GM19452 (cell line): ENCODE measurements at regions not wholly inside any gene's neighbourhood (a gene's known extent, or its start where the extent isn't known, plus 50 kb on each side); places are given as distances from the start of the nearest gene placed in this dataset.
"Not testable (repeated sequence)": the region's sequence is repeated elsewhere in the genome, so short reads cannot be mapped to it uniquely, and the experiment has no call there.

Experiments
- ATAC-seq: cut with Tn5 transposase; IDR thresholded peaks from one replicate; pipeline ENCODE4 v1.9.1; 2021; ENCODE audit not compliant: unreplicated experiment

DNA sequence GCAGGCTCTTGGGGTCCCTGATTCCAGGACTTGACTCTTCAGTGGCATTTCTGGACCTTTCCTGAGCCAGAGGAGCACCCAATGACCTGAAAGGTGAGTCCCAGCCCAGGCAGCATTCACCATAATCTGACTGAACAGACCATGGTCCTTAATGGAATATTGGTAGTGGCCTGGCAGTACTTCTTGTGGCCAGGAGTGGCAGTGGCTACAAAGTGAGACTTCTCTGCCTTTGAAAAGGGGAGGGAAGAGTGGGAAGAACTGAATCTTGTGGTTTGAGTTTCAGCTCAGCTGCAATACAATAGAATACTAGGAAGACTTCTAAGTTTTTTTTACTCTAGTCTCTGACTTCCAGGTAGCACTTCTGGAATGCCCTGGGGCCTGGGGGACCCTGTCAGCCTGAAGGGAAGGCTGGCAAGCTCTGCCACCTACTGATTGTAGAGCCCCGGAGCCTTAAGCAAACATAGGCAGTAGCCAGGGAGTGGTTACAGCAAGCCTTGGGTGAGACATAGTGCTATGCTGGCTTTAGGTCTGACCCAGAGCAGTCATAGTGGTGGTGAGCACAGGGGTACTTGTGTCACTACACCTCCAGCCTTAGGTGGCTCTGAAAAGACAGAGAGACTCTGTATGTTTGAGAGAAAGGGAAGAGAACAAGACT is 674.2 kb upstream of the MANEA start:
- no peak for ATAC-seq

DNA sequence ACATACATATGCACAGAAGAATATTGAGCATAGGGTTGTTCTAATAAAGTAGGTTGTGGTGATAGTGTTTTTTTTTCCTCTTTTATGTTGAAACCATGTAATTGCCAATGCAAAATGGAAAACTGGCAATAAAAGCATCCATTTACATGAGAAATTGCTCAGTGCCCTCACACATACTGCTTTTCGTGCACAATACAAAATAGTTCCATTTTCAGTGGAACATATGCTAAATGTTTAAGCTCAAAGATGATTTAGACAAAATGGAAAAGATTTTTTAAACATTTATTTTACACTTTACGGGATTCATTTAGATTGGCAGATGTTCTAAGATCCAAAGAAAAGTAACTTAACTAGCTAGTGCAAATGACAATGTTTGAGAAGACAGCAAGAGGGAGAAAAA is 678.1 kb upstream of the MANEA start:
- ATAC-seq: no peak

DNA sequence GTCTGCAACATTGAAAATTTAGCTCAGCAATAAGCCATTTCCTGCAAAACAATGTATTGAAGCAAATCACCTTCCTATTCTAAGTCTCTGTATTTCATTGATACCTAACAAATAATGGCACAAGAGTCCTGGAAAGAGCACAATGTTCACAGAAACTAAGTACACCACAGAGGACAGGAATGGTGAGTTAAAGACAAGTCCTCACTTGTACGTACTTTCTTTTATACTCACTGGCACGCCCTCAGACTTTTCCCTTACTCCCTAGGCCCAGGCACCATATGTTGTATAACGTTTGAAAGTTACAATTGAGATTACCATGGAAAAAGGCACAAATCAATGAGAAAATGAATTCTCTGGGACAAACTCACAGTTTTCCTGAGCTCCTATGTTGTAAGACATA is 683.0 kb upstream of the MANEA start:
- no peak for ATAC-seq

DNA sequence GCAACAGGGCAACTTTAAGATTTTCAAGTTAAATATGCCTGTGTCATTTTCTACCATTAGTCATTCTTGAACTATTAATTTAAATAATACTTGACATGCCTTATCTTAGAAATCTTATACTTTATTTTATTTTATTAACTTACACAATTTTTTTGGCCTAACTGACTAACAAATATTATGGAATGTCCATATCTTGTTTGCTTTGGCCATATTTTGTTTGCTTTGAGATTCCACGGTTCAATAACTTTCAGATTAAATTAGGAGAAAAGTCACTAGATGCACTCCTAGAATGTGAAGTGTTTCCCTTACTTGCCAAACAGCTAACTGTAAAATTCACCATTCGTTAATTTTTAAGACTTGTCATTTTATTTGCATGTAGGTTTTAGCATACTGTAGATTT is 684.0 kb upstream of the MANEA start:
- no peak for ATAC-seq

DNA sequence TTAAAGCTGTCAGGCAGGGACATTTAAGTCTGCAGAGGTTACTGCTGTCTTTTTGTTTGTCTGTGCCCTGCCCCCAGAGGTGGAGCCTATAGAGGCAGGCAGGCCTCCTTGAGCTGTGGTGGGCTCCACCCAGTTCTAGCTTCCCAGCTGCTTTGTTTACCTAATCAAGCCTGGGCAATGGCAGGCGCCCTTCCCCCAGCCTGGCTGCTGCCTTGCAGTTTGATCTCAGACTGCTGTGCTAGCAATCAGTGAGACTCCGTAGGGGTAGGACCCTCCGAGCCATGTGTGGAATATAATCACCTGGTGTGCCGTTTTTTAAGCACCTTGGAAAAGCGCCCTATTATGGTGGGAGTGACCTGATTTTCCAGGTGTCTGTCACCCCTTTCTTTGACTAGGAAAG is 703.5 kb upstream of the MANEA start:
- ATAC-seq: not testable (repeated sequence)

DNA sequence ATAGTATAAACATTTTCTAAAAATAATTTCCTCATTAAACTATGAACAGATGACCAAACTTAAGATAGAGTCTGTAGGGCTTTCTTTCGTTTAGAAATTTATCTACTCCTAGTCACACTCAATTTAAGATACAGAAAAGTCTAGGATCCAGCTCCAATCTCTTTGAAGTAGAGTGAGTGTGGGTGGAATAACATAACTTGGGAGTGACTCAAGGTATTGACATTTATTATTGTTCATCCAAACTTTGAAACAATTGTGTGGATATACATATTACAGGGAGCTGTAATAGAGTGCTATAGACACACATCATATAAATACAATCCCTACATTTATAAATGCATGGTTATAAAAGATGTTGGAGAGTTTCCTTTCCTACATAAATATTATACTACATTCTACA is 715.2 kb upstream of the MANEA start:
- ATAC-seq: no peak

DNA sequence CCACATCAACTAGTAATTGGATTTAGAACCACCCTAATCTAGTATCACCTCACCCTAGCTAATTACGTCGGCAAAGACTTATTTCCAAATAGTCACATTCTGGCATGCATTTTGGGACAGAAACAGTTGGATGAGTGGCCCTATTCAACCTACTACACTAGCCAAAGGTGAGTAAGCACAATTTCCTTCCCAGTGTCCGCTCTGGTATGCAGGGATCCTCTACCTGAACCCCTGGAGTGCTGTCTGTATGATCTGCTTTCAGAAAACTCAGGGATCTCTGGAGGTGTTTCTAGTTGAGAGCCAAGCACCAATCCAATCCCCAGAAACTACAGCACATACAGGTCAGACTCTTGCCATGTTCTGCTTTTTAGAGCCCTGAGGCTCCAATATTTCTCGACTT is 717.4 kb upstream of the MANEA start:
- ATAC-seq: no peak

DNA sequence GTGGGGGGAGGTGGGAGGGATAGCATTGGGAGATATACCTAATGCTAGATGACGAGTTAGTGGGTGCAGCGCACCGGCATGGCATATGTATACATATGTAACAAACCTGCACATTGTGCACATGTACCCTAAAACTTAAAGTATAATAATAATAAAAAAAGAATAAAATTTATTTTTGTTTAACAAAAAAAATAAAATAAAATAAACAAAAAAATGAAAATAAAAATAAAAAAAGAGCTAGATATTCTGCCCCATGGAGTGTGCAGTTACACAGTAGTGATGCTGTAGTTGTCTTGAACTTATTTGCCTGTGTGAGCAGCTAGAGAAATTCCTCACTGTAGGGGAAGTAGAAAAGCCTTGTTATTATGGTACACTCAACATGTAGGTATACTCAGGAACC is 720.3 kb upstream of the MANEA start:
- ATAC-seq: not testable (repeated sequence)

DNA sequence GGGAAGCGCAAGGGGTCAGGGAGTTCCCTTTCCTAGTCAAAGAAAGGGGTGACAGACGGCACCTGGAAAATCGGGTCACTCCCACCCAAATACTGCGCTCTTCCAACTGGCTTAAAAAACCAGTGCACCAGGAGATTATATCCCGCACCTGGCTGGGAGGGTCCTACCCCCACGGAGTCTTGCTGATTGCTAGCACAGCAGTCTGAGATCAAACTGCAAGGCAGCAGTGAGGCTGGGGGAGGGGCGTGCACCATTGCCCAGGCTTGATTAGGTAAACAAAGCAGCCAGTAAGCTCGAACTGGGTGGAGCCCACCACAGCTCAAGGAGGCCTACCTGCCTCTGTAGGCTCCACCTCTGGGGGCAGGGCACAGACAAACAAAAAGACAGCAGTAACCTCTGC is 726.0 kb upstream of the MANEA start:
- not testable (repeated sequence) for ATAC-seq

DNA sequence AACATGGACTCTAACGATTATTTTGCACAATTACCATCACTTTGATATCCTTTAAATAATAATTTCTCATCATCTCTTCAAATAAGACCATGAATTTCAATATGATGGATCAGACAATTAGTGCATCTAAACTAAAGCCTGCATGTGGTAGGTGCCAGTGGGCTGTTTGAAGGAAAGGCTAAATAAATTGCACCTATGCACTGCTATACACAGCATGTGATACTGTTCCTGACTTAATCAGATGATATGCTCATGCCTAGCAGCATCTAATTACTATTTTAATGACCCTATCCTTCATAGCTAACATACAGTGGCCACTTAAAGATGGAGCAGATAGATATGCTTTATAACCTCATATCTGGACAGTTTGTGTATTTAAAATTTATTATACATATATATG is 731.6 kb upstream of the MANEA start:
- ATAC-seq: no peak

DNA sequence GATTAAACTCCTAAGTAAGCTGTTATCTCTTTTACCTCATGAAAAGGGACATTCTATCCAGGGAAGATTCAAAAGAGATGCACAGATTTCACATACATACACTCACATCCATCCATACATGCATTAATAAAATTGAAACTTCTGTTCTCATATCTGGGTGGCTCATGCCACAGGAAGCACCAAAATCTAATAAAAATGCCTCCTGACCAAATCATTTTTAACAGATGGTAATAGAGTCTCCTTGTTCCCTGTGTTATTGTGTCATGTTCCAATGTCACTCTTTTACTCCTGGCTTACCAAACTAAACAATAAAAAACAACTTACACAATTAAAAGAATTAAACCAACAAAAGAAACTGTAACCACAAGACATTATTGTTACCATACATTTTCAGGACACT is 742.1 kb upstream of the MANEA start:
- ATAC-seq: no peak

DNA sequence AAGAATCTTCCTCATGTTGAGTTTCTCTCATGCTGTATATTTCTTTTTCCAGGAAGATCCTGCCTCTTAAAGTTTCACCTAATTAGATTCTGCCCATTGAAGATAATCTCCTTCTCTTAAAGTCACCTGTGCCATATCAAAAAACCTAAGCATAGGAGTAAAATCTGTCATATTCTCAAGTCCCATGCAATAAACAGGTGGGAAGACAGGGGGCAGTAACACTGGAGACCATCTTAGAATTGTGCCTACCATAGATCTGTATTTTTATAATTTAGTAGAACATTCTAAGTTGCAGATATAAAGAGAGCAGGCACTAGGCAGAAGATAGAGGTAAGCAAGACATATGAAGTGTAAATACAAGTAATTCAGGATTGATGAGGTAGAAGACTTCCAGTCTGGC is 763.5 kb upstream of the MANEA start:
- no peak for ATAC-seq

DNA sequence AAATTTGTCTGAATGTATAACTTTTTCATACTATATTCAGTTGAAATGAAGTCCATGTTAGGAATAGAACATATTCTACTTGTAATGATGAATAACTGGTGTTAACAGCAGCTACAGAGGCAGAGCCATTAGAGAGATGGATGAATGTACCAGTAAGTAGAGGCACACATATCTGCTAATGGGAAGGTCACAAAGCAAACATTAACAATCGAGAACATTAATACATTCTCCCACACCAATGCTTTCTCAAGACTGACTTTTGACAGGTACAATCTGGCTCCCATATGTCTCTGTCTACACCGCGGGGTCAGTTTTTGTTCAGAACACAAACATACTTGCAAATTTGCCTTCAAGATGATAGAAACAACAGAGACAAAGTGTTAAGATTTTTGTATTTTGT is 776.0 kb upstream of the MANEA start:
- ATAC-seq: no peak

DNA sequence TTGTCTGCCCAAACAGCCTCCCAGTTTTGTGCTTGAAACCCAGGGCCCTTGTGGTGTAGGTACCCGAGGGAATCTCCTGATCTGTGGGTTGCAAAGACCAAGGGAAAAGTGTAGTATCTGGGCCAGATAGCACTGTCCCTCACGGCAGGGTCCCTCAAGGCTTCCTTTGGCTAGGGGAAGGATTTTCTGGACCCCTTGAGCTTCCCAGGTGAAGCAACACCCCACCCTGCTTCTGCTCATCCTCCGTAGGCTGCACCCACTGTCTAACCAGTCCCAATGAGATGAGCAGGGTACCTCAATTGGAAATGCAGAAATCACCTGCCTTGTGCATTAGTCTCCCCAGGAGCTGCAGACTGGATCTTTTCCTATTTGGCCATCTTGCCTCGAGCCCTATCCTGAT is 791.8 kb upstream of the MANEA start:
- ATAC-seq: no peak

DNA sequence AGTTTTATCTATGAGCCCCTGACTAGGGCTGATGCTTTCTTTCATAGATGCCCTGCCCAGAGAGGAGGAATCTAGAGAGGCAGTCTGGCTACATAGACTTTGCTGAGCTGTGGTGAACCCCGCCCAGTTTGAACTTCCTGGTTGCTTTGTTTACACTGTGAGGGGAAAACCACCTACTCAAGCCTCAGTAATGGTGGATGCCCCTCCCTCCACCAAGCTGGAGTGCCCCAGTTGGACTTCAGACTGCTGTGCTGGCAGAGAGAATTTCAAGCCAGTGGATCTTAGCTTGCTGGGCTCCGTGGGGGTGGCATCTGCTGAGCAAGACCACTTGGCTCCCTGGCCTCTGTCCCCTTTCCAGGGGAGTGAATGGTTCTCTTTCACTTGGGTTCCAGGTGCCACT is 792.3 kb upstream of the MANEA start:
- ATAC-seq: not testable (repeated sequence)

DNA sequence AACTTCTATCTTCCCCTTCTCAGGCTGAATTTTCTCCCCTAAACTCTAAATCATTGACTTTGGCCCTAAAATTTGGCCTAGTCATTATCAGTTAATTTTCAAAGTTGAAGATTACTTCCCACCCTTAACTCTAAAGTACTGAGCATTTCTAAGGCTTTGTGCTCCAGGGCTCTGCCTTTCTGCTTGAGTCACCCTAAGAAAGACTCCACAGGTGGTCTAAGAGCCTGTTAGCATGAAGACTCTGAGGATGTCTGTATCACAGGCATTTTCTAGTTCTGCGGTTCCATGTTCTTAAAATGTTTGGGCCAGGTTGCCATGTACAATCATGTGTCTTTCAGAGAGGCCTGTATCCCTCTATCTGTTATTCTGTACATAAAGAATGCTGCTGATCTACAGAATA is 808.1 kb upstream of the MANEA start:
- no peak for ATAC-seq

DNA sequence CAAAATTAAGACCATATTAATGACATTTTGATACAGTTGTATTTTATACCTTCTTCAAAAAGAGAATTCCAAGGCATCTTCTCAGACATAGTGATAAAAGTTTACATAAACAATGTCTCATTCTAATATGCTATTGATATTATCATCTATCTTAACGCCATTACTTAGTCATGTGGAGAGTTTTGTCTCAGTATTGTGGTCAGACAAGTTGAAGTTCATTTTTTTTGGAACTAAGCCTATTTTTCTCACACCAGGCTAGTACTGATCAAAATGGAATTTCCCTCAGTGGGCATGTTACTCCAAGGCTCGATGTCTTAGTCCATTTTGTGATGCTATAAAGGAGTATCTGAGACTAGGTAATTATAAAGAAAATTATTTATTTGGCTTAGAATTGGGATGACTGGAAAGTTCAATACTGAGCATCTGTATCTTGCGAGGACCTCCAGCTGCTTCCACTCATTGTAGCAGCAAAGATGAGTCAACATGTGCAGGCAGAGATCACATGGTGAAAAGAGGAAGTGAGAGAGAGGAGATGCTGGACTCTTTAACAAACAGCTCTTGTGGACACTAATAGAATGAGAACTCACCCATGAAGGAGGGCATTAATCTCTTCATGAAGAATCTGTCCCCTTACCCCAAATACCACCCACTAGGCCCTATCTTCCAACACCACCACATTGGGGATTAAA is 825.5 kb upstream of the MANEA start:
- ATAC-seq: peak; percentile 79

DNA sequence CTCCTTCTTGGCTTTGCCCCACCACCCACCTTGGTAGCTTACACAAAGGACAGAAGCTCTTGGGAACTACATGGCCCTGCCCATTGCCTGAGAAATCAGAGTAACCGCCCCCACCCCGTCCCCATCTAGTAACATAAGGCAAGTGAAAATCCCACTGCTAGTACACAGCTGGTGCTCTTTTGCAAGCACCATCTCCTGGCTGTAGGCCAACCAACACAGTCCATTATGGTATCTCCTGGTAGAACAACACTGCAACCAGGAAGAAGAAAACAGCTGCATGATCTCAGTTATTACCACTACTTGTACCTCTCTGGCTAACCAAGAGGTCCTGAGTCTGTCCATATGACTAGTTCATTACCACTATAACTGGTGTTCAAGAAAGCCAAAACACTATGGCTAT is 841.1 kb upstream of the MANEA start:
- ATAC-seq: no peak

DNA sequence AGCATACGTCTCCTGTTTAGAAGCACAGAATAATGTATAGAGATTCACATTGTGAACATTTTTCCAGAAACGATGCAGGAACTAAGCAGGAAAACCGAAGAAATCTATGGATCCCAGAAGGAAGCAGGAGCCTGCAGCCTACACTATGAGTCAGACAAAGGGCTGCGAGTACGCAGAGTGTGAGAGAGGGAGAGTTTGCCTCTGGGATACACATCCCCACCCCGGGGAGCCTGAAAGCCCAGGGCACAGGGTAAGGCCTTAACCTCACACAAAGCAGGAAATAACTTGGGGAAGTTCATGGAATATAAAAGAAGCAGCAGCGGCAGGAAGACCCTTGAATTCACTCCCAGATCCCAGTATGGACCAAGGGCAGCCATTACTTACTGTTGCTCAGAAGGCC is 842.1 kb upstream of the MANEA start:
- no peak for ATAC-seq

DNA sequence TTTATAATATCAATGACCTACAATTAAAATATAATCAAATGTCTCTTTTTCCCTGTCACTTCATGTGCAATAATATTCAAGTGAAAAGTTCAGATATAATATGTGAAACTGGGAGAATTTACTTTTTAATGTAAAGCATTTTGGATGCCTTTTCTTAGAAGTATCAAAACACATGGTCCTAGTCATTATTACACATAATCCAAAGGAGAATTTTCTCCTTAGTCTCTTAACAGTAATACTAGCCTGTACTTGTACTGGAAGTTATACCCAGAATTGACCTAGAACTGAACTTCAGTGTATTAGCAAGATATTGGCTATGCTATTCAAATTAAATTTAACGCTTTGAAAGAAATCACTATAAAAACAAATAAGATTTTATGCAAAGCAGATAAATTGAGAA is 842.6 kb upstream of the MANEA start:
- ATAC-seq: no peak

DNA sequence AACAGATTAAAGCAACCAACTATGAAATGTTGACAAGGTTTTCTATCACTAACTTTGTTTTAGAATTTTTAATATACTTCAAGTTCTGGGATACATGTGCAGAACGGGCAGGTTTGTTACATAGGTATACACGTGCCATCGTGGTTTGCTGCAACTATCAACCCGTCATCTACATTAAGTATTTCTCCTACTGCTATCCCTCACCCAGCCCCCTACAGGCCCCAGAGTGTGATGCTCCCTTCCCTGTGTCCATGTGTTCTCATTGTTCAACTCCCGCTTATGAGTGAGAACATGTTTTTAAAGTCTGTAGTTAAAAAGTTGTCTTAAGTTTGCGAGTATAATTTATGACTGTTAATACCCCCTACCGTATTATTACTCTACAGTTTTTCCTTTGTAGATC is 844.3 kb upstream of the MANEA start:
- no peak for ATAC-seq

DNA sequence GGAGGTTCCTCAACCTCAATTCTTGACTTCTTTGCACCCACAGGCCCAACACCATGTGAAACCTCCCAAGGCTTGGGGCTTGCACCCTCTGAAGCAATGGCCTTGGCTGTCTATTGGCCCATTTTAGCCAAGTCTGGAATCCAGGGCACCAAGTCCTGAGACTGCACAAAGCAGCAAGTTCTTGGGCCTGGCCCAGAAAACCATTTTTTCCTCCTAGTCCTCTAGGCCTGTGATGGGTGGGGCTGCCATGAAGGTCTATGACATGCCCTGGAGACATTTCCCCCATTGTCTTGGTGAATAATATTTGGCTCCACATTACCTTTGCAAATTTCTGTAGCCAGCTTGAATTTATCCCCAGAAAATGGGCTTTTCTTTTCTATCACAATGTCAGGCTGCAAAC is 849.6 kb upstream of the MANEA start:
- no peak for ATAC-seq

DNA sequence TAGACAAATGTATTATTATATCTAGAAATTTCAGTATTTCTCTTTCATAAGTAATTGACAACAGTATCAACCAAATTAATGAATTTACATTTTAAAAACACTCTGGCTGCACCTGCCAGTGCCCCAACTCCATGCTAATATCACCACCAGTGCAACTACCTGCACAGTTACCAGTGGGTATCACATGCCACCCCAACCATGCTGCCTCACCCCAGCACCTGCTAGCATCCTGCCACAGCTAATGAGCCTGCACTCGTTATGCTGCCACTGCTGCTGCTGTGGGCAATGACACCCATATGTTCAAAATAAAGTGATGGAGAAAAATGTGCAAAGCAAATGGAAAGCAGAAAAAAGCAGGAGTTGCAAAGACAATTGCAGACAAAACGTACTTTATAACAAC is 855.9 kb upstream of the MANEA start:
- ATAC-seq: no peak
